Glomerular endothelial cell (primary cell): ENCODE measurements at regions not wholly inside any gene's neighbourhood (a gene's known extent, or its start where the extent isn't known, plus 50 kb on each side); places are given as distances from the start of the nearest gene placed in this dataset.

Source experiments
- DNase-seq: peaks from one replicate; pipeline ENCODE4 v3.0.0-alpha.2; 2011; ENCODE audit warnings: low read depth, low spot score; ENCODE audit errors: extremely low read depth

- DNase-seq: no peak
Observed at GRCh38 chr3:124518350-124518749, 211.9 kb upstream of the UMPS start.

GRCh38 chr3:124519591-124520194 is 210.6 kb upstream of the UMPS start:
- DNase-seq: no peak

GRCh38 chr3:124520970-124521369 is 209.3 kb upstream of the UMPS start:
- DNase-seq: no peak

- DNase-seq: no peak
Observed at GRCh38 chr3:124522082-124522625, 208.1 kb upstream of the UMPS start.

GRCh38 chr3:124526601-124527000 is 203.7 kb upstream of the UMPS start:
- no peak for DNase-seq

GRCh38 chr3:124529826-124530571 is 200.3 kb upstream of the UMPS start:
- no peak for DNase-seq

GRCh38 chr3:124530916-124531315 is 199.3 kb upstream of the UMPS start:
- no peak for DNase-seq

GRCh38 chr3:124532071-124532470 is 198.2 kb upstream of the UMPS start:
- no peak for DNase-seq

- no peak for DNase-seq
Observed at GRCh38 chr3:124535306-124535705, 194.9 kb upstream of the UMPS start.

GRCh38 chr3:124540550-124541211 is 189.6 kb upstream of the UMPS start:
- no peak for DNase-seq

GRCh38 chr3:124542214-124542869 is 187.9 kb upstream of the UMPS start:
- DNase-seq: no peak

GRCh38 chr3:124545891-124546290 is 184.4 kb upstream of the UMPS start:
- DNase-seq: no peak

GRCh38 chr3:124552224-124552623 is 178.0 kb upstream of the UMPS start:
- DNase-seq: no peak

- no peak for DNase-seq
Observed at GRCh38 chr3:124553178-124553577, 177.1 kb upstream of the UMPS start.

- no peak for DNase-seq
Observed at GRCh38 chr3:124556636-124557035, 173.6 kb upstream of the UMPS start.

- DNase-seq: no peak
Observed at GRCh38 chr3:124557433-124558232, 172.6 kb upstream of the UMPS start.

GRCh38 chr3:124558991-124559845 is 171.0 kb upstream of the UMPS start:
- no peak for DNase-seq

GRCh38 chr3:124559846-124560574 is 170.2 kb upstream of the UMPS start:
- no peak for DNase-seq

GRCh38 chr3:124560666-124561215 is 169.5 kb upstream of the UMPS start:
- no peak for DNase-seq
